ENCODE measurements at regions not wholly inside any gene's neighbourhood (a gene's known extent, or its start where the extent isn't known, plus 50 kb on each side); places are given as distances from the start of the nearest gene placed in this dataset.

DNA sequence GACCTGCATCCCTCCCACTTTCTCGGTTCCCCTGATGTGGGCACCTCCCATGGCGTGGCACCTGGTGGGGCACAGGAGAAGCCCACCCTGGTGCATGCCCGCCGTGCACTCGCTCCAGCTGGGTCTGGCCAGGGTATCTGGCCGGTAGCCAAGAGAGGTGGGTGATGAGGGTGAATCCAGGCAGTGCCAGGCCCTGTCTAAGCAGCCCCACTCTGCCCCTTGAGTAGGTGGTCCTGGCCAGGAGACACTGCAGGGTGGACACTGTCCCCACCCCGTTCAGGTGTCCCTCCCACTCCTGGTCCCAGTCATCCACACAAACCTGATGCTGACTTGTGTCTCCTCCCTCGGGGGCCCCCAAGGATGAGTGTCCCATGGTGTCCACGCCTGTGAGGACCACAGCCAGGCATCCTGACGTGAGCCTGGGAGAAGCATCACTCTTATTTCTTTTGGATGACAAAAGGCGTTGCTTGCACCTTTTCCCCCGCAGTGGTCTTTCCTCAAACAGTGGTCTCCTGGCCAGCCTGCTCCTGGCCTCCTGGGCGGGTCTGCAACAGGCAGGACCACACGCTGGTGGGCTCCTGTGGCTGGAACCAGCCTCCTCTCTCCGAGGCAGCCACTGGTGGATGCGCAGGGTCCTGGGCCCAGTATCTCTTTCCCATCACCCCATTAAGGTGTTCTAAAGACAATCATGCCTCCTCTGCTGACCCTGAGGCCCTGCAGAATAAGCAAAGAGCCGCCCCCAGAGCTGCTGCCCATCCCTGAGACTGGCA lies 922.3 kb downstream of the BRD1 start:
- DNase-seq = no peak

DNA sequence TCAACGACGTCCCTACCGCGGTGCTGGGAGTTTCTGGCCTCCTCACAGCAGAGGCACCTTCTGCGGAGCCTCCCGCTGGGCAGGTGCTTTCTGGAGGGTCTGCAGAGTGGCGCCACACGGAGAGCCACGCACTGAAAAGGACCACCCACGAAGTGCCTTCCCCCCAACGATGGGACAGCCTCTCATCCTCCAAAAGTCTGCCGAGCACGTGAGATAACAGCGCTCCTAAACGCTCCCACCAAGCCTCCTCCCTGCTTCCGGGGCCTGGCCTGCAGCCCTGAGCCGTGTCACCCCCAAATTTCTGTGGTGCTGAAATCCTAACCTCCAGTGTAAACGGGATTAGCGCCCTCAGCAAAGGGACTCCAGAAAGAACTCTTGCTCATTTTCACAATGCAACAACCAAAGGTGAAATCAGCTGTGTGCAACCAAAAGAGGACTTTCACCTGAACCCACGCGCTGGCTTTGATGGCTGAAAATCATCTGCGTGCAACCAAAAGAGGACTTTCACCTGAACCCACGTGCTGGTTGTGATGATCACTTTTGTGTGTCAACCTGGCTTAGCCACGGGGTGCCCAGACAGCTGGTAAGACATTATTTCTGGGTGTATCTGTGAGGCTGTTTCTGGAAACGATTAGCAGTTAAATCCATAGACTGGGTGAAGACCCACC lies 924.6 kb downstream of the BRD1 start:
- no peak for DNase-seq

DNA sequence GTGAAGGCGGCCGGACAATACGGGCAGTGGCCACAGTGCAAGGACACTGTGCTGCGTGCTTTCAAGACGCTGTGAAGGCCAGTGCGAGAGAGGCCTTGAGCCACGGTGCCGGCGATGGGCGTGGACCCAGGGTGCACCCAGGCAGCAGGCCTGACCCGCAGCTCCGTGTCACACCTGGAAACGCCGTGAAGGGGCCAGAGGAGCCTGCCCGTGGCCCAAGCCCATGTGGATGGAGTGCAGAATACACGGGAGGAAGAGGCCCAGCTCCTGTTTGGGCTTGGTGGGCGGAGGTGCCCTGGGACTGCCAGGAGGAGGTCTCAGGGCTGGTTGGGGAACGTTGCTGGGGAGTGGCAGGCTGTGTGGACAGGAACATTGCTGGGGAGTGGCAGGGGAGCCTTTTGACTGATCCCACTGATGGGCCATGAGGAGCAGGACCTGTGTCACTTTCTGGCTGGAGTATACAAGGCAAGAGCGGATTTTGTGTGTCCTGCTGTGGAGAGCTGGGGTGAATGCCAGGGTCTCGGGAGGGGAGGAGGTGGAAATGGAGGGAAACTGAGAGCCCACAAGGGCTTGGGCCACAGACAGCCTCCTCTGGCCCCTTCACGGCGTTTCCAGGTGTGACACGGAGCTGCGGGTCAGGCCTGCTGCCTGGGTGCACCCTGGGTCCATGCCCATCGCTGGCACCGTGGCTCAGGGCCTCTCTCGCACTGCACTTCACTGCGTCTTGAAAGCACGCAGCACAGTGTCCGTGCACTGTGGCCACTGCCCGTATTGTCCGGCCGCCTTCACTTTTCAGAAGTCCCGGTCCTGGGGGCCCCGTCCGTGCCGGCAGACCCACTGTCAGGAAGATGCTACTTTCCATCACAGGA lies 925.4 kb downstream of the BRD1 start:
- DNase-seq = no peak

DNA sequence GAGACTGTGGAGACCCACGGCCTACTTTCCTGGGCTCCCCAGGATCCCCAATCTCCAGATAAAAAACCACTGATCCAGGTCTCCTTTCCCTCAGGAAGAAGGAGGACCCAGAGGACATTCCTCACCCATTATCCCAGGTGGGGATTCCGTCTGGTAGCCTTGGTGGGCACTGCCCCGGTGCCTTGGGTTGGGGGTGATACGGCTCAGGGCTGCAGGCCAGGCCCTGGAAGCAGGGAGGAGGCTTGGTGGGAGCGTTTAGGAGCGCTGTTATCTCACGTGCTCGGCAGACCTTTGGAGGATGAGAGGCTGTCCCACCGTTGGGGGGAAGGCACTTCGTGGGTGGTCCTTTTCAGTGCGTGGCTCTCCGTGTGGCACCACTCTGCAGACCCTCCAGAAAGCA lies 926.3 kb downstream of the BRD1 start:
- no peak for DNase-seq

DNA sequence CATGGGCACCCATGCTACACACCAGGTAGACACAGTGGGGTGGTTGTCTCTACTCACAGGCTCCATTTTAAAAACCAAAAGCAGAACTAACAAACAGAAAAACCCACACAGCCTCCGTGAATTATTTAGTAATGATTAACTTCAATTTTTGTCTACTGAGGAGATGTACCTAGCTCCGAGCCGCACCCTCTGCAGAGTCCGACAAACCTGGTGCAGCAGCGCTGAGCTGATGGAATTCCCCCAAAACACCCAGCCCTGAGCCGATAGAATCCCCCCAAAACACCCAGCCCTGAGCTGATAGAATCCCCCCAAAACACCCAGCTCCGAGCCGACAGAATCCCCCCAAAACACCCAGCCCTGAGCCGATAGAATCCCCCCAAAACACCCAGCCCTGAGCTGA lies 927.0 kb downstream of the BRD1 start:
- no peak for DNase-seq

DNA sequence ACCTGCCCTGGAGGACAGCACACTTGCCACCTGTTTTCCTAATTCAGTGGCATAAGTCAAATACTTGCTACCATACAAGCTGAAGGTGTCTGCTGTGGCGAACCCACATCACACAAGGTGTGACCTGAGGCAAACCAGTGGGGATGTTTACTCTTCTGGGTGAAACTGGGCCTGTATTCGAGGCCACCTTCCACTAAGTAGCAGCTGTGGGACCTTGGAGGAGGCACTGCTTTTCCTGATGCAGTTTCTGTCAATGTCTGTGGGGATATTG lies 927.4 kb downstream of the BRD1 start:
- no peak for DNase-seq

DNA sequence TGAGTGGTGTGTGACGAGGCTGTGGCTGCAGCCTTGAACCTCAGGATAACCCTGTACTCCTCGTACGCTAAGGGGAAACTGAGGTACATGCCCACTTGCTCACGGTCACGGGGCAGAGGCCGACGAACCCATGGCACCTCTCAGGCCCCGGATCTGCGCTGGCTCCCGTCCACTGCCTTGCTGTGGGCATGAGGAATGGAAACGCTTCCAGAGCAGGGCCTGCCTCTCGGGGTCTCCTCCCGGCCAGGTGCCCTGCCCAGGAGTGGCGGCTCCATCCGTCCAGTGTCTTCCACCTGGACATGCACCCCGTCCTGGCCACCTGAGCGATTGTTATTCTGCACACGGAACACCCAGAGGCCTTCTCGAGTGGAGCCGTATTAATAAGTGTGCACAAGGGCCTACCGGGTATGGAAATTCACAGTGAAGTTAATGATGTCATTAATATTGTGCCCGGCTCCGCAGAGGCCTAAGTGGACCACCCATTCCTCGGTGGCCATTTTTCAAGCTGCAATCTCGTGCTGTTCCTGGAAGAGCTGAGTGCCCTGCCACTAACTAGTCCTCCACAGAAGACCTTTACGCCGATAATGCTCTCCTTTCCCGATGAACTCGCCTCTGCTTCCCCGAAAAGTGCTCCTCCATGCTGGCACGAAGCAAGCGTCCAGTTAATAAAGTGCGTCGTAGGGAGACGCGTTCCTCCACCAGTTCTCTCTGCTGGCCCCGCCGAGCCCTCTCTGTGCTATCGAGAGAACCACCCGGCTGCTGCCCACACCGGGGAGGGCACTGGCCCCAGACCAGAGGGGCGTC lies 927.9 kb downstream of the BRD1 start:
- DNase-seq = no peak

DNA sequence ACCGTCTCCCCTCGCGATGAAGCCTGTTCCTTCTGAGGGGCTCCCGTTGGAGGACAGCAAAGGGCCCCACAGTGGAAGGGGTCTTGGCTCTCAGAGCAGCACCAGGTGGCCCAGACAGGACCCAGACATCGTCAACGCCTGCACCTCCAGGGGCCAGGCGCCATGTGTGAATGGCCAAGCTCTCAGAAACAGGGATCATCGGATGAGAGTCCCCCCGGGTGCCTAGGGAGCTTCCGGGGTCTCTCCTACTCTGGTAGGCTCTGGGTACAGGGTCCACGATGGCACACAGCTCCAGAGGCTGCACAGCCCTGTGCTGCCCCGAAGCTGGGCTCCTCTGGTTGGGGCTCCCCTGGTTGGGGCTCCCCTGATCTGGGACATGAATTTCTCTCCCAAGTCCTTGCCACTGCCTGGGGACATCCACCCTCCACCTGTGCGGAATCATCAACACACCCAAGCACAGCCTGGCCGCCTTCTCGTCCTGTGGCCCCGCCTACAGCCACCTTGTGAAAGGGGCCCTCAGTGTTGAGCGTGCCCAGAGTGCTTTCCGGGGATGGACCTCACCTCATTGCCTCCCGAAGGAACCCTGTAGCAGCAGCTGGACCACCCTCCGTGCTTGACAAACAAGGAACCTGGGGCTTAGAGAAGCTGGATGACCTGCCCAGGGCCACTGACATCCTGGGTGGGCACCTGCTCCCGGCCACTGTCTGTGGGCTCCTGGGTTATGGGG lies 929.0 kb downstream of the BRD1 start:
- DNase-seq = no peak

DNA sequence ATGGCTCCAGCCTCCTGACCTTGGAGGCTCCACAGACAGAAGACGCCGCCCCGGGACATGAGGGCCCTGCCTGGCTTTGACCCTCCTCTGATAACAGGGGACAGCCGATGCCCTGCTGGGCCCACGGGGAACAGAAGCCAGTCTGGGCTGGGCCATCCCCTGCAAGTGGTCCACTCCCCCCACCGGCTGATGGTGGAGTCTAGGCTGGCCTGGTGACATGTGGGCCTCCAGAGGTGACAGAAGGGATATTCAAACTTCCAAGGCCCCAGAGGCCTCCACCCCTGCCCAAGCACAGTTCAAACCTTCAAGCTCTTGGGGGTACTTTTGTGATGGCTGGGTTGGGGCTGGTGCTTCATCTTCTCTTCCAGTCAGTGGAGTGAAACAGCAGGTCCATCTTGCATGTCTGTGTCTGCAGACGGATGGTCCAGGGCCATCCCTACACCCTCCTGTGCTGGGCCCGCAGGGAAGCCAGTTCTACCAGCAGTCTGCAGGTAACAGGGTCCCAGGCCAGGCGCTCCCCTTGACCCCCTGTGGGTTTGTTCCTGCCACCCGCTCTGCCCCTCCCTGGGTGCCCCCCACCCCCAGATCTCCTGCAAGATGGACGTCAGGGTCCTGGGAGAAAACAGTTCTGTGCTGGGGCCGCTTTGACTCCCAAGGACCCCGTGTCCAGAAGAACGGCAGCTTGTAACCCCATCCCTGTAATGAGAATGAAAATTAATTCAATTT lies 929.9 kb downstream of the BRD1 start:
- DNase-seq = no peak

DNA sequence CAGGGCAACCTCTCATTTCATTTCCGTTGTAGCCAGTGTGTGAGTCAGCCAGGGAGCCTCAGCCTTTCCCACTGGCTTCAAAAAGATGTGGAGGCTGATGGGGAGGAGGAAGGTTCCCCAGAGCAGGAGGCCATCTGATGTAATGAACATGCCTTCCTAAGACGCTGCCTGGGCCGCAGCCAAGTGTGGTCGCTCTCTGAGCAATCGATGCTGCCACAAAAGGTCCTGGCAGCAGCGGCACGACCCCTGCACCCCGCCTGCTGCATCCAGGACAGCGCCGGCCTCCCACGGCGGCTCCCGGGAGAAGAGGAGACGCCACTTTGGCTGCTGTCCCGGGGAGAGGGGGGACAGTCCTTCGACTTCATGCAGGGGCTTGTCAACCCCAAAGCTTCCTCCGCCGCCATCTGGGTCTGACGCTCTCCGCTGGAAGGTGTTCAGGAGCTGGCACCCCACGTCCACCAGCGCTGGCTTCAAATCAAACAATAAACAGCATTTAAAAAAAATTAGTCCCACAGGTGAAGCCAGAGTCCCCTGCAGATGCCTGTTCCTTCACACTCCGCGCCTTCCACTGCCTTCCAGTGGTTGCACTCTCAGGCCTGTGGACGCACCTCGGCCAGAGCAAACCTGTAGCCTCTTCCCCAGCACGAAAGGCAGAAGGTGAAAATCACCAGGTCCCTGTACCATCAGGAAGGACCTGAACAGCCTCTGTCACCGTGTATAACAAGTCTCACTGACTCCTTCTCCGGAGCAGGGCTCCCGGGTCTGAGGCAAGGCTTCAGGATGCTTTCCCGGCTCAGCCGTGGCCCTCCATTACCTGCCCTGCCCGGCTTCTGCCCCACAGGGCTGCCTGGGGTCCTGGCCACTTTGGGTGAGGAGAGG lies 930.7 kb downstream of the BRD1 start:
- no peak for DNase-seq

DNA sequence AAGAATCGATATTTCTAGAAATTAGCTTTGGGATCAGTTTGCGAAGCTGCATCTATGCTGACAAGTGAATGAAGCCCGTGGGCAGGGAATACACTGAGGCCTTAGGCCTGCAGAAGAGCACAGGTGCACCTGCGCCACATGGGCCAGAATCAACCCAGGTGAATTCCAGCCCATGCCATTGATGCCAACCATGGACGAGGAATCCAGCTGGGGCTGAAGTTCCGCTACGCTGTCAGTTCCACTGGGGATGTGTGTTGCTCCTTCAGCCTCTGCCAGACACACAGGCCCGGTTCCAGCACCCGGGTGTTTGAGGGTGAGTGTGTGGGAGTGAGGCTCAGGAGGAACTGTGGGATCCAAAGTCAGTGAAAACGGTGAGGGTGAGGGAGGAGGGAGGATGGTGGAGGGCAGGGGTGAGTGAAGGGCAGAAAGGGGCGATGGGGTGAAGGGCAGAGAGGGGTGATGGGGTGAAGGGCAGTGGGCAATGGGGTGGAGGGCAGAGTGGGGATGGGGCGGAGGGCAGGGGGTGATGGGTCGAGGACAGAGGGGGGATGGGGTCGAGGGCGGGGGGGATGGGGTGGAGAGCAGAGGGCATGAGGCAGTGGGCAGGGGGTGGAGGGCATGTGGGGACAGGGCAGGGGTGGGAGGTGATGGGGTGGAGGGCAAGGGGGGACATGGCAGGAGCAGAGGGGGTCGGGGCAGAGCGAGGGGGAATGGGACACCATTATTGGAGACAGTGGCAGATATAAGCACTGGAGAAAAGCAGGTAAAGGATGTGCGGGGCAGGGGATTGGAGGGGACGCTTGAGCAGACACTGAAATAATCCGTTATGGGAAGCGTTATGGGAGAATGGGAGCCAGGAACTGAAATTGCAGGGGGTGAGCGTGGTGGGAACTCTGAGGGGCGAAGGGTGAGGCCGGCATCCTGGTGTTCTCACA lies 931.6 kb downstream of the BRD1 start:
- no peak for DNase-seq

DNA sequence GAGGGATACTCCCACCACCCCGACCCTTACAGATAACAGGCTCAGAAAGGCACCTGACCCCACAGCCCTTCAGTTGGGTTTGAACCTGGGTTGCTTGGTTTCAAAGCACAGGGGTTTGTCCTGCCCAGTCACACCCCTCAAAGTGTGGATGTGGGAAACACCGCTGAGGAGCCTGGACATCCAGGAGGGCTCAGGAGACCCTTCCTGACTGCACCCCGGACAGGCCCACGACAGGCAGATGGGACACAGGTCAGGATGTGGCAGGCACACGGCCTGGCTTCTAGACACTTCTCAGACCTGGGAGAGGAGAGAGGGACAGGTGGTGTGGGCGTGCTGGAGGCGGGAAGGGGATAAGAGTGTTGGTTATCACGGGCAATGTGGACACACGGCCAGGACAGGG lies 932.3 kb downstream of the BRD1 start:
- DNase-seq = no peak

DNA sequence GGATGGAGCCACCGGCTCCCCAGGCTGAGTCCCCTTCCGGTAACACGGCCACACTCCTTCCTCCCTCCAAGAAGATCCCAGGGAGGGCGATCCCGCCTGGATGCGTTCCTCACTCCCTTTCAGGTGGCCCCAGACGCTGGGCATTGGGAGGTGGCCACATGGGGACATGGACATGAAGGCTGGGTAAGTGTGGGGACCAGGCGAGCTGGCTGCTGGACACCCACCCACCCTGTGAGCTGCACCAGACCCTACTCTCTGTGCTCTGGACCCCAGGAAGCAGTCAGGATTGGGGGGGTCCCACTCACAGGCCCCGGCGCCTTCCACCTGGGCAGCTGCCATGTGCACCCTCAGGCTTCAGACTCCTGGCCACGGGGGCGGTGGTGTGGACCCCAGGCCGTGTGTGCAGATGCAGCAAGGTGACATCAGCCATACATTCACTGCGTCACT lies 932.8 kb downstream of the BRD1 start:
- DNase-seq = no peak

DNA sequence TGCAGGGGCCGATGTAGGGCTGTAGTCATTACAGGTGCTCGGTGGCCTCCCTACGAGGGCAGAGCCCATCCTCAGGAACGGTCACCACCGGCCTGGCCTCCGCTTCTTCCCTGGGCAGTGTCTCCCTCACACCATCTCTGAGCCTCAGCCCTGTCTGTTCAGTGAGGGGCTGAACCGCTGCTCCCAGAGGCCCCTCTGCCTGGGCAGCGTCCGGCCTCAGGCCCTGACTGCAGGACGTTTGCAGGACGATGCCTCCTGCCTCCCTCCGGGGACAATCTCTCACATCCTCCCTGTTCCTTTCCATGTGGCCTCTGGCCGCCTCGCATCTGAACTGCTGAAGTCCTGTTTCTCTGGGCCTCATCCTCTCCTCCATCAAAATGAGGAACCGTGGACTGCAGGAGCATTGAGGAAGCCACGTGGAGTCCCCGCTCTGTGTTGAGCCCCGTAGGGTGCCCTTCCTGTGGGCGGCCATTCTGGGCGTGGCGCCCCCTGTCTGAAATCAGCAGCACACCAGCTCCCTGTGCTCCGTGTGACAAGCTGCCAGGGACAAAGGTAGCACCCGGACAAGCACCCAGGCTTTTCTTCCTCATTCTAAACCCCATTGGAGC lies 933.5 kb downstream of the BRD1 start:
- DNase-seq = no peak

DNA sequence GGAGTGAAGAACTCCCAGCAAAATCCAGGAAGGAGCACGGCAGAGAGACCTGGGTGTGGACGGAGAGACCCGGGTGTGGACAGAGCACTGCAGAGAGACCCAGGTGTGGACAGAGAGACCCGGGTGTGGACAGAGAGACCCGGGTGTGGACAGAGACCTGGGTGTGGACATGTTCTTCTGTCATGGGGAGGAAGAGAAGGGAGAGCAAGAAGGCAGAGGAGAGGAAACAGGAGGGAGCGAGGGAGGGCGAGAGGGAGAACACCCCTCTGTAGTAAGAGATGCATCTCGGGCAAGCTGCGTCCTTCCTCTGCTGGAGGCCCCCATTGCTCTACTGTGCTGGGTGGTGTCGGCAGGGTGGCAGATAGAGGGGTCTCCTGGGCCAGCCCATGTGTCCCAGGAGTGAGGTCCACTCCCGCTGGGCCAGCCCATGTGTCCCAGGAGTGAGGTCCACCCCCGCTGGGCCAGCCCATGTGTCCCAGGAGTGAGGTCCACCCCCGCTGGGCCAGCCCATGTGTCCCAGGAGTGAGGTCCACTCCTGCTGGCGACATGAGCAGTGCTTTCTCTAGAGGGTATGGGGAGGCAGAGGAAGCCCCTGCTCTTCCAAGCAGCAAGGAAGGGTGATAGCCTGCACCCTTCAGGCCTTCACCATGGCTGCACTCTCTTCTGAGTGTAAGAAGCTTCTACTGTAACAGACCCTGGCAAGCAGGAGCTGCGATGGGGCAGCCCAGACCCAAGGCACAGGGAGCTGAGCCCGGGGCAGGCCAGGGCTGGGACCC lies 934.2 kb downstream of the BRD1 start:
- no peak for DNase-seq

DNA sequence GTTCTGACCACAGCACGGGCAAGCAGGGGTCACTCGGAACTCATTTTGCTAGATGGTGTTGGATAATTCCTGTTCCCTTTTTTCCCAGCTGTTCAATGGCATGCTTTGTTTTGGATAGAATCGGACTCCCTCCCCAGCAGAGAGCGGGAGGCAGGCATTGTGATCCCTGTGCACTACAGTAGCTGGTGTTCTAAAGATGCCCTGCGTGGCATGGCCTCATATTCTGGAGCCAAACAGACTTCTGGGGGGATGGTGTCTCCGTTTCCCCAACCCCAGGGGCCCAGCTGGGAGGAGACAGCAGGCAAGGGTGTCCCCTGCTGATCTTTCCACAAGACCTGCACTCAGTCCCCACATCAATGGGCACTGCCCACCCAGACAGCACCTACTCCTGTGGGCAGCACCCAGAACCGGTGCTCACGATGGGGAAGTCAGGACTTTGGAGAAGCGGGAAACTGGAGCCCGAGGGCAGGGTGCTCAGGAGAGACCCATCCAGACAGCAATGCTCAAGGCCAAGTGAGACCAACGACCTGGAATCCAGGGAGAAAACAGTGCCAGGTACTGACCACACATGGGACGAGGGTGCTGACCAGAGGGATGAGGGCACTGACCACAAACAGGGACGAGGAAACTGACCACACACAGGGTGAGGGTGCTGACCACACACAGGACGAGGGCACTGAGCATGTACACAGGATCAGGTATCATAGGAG lies 934.9 kb downstream of the BRD1 start:
- DNase-seq = no peak
